ENCODE measurements at regions not wholly inside any gene's neighbourhood (a gene's known extent, or its start where the extent isn't known, plus 50 kb on each side); places are given as distances from the start of the nearest gene placed in this dataset.

GRCh38 chr10:6356280-6356793, 153.6 kb downstream of the PFKFB3 start:
- H3K4me1 ChIP-seq = no peaks in the 10 kb centered on the region
- intact Hi-C loops (cut with DNase I) = no loop called here
- H3K4me3 ChIP-seq = no peak overlapping the region
- no peak overlapping the region for H3K27ac ChIP-seq
- no peak for DNase-seq
- H3K27me3 ChIP-seq (ENCODE audit: low read depth) = no peaks in the 10 kb centered on the region
- H3K36me3 ChIP-seq = no peaks in the 10 kb centered on the region
- ATAC-seq = no peak
- H3K9me3 ChIP-seq = peaks cover 11% of the 10 kb centered on the region
- TF ChIP-seq CTCF (IDR thresholded peaks at IDR 0.05) = no peak

GRCh38 chr10:6361869-6362268, 159.1 kb downstream of the PFKFB3 start:
- ATAC-seq = no peak
- H3K27me3 ChIP-seq (ENCODE audit: low read depth) = no peaks in the 10 kb centered on the region

GRCh38 chr10:6362879-6363278, 160.1 kb downstream of the PFKFB3 start:
- Histone ChIP-seq H3K9me3 (no peaks in the 10 kb centered on the region), H3K36me3 (no peaks in the 10 kb centered on the region), H3K4me3 (no peak overlapping the region), H3K27ac (no peak overlapping the region), H3K4me1 (peaks cover 5% of the 10 kb centered on the region), H3K27me3 (ENCODE audit: low read depth) (no peaks in the 10 kb centered on the region)
- ATAC-seq (no peak), DNase-seq (no peak)
- intact Hi-C loops (cut with DNase I) = no loop called here
- TF ChIP-seq CTCF (IDR thresholded peaks at IDR 0.05) = no peak

More at GRCh38 chr10:6361869-6362268, 159.1 kb downstream of the PFKFB3 start:
- TF ChIP-seq CTCF (IDR thresholded peaks at IDR 0.05) = no peak
- Histone ChIP-seq H3K27ac (no peak overlapping the region), H3K4me3 (no peak overlapping the region), H3K9me3 (peaks cover 1% of the 10 kb centered on the region), H3K4me1 (peaks cover 5% of the 10 kb centered on the region), H3K36me3 (no peaks in the 10 kb centered on the region)
- intact Hi-C loops (cut with DNase I) = no loop called here
- DNase-seq = no peak

GRCh38 chr10:6363511-6363910, 160.8 kb downstream of the PFKFB3 start:
- ATAC-seq = no peak
- no peaks in the 10 kb centered on the region for H3K9me3 ChIP-seq

GRCh38 chr10:6364283-6364682, 161.6 kb downstream of the PFKFB3 start:
- H3K4me1 ChIP-seq = peaks cover 5% of the 10 kb centered on the region
- no peak overlapping the region for H3K4me3 ChIP-seq
- TF ChIP-seq CTCF (IDR thresholded peaks at IDR 0.05) = no peak
- ATAC-seq (no peak), DNase-seq (no peak)
- no peaks in the 10 kb centered on the region for H3K36me3 ChIP-seq
- intact Hi-C loops (cut with DNase I) = no loop called here
- no peak overlapping the region for H3K27ac ChIP-seq
- H3K9me3 ChIP-seq = no peaks in the 10 kb centered on the region
- H3K27me3 ChIP-seq (ENCODE audit: low read depth) = no peaks in the 10 kb centered on the region

More at GRCh38 chr10:6363511-6363910, 160.8 kb downstream of the PFKFB3 start:
- Histone ChIP-seq H3K4me3 (no peak overlapping the region), H3K4me1 (peaks cover 5% of the 10 kb centered on the region), H3K27me3 (ENCODE audit: low read depth) (no peaks in the 10 kb centered on the region), H3K36me3 (no peaks in the 10 kb centered on the region), H3K27ac (no peak overlapping the region)
- no peak for DNase-seq
- intact Hi-C loops (cut with DNase I) = no loop called here
- no peak for TF ChIP-seq CTCF (IDR thresholded peaks at IDR 0.05)

GRCh38 chr10:6364893-6365292, 162.2 kb downstream of the PFKFB3 start:
- TF ChIP-seq CTCF (IDR thresholded peaks at IDR 0.05) = no peak
- intact Hi-C loops (cut with DNase I) = no loop called here
- peak; percentile 9 to 14 for ATAC-seq
- Histone ChIP-seq H3K9me3 (no peaks in the 10 kb centered on the region), H3K27ac (no peak overlapping the region), H3K4me3 (no peak overlapping the region), H3K4me1 (peaks cover 5% of the 10 kb centered on the region), H3K36me3 (no peaks in the 10 kb centered on the region), H3K27me3 (ENCODE audit: low read depth) (no peaks in the 10 kb centered on the region)
- no peak for DNase-seq
